ENCODE measurements at regions not wholly inside any gene's neighbourhood (a gene's known extent, or its start where the extent isn't known, plus 50 kb on each side); places are given as distances from the start of the nearest gene placed in this dataset.

GRCh38 chr12:103175625-103176024 is 218.2 kb downstream of the ASCL1 start:
- TF ChIP-seq MAX (IDR thresholded peaks at IDR 0.05) (no peak), CEBPB (IDR thresholded peaks at IDR 0.05) (no peak), NFIC (IDR thresholded peaks at IDR 0.05) (no peak), ZBTB7A (IDR thresholded peaks at IDR 0.05; ENCODE audit: low read depth) (no peak), CREB1 (IDR thresholded peaks at IDR 0.05; ENCODE audit: low read depth) (no peak), YY1 (IDR thresholded peaks at IDR 0.05; ENCODE audit: low read depth) (no peak), TAF1 (IDR thresholded peaks at IDR 0.05; ENCODE audit: low read depth) (no peak), TEAD4 (IDR thresholded peaks at IDR 0.05) (no peak), USF1 (IDR thresholded peaks at IDR 0.05) (no peak), REST (IDR thresholded peaks at IDR 0.05; ENCODE audit: low read depth) (no peak), EP300 (IDR thresholded peaks at IDR 0.05; ENCODE audit: borderline replicate concordance) (no peak), FOXM1 (IDR thresholded peaks at IDR 0.05; ENCODE audit: borderline replicate concordance, low read depth) (no peak), EGR1 (IDR thresholded peaks at IDR 0.05) (no peak)

All from Ishikawa (cell line).